ENCODE measurements at regions not wholly inside any gene's neighbourhood (a gene's known extent, or its start where the extent isn't known, plus 50 kb on each side); places are given as distances from the start of the nearest gene placed in this dataset.

- Mint-ChIP-seq H3K27me3 (peaks cover 4% of the 10 kb centered on the region), H3K4me3 (no peak overlapping the region), H3K4me1 (no peaks in the 10 kb centered on the region), H3K9me3 (no peaks in the 10 kb centered on the region), H3K27ac (no peak overlapping the region), H3K36me3 (no peaks in the 10 kb centered on the region)
- DNase-seq: no peak
Observed at GRCh38 chr1:201625226-201625761, 86.4 kb downstream of the NAV1 start.

GRCh38 chr1:201625851-201626251 is 86.9 kb downstream of the NAV1 start:
- Mint-ChIP-seq H3K36me3 (no peaks in the 10 kb centered on the region), H3K27me3 (peaks cover 4% of the 10 kb centered on the region), H3K4me3 (no peak overlapping the region), H3K27ac (no peak overlapping the region), H3K9me3 (no peaks in the 10 kb centered on the region), H3K4me1 (no peaks in the 10 kb centered on the region)
- no peak for DNase-seq

- Mint-ChIP-seq H3K9me3 (no peaks in the 10 kb centered on the region), H3K4me1 (no peaks in the 10 kb centered on the region), H3K27ac (no peak overlapping the region), H3K36me3 (no peaks in the 10 kb centered on the region), H3K27me3 (peaks cover 4% of the 10 kb centered on the region), H3K4me3 (no peak overlapping the region)
- DNase-seq: no peak
Observed at GRCh38 chr1:201626629-201627275, 87.8 kb downstream of the NAV1 start.

- H3K27ac Mint-ChIP-seq: no peak overlapping the region
- H3K4me1 Mint-ChIP-seq: no peaks in the 10 kb centered on the region
- H3K36me3 Mint-ChIP-seq: no peaks in the 10 kb centered on the region
- H3K4me3 Mint-ChIP-seq: no peak overlapping the region
- H3K9me3 Mint-ChIP-seq: no peaks in the 10 kb centered on the region
- no peak for DNase-seq
- H3K27me3 Mint-ChIP-seq: peaks cover 4% of the 10 kb centered on the region
Observed at GRCh38 chr1:201628490-201628889, 89.6 kb downstream of the NAV1 start.

GRCh38 chr1:201630582-201630981 is 91.7 kb downstream of the NAV1 start:
- peaks cover 4% of the 10 kb centered on the region for H3K27me3 Mint-ChIP-seq
- H3K27ac Mint-ChIP-seq: no peak overlapping the region
- no peaks in the 10 kb centered on the region for H3K9me3 Mint-ChIP-seq
- no peak overlapping the region for H3K4me3 Mint-ChIP-seq
- no peaks in the 10 kb centered on the region for H3K4me1 Mint-ChIP-seq
- no peak for DNase-seq
- H3K36me3 Mint-ChIP-seq: no peaks in the 10 kb centered on the region

GRCh38 chr1:201631037-201631436 is 92.1 kb downstream of the NAV1 start:
- no peaks in the 10 kb centered on the region for H3K4me1 Mint-ChIP-seq
- no peak for DNase-seq
- H3K4me3 Mint-ChIP-seq: no peak overlapping the region
- H3K9me3 Mint-ChIP-seq: no peaks in the 10 kb centered on the region
- H3K36me3 Mint-ChIP-seq: no peaks in the 10 kb centered on the region
- H3K27me3 Mint-ChIP-seq: peaks cover 4% of the 10 kb centered on the region
- H3K27ac Mint-ChIP-seq: no peak overlapping the region

- Mint-ChIP-seq H3K4me3 (no peak overlapping the region), H3K27ac (no peak overlapping the region), H3K9me3 (no peaks in the 10 kb centered on the region), H3K36me3 (no peaks in the 10 kb centered on the region), H3K4me1 (no peaks in the 10 kb centered on the region), H3K27me3 (peaks cover 4% of the 10 kb centered on the region)
- no peak for DNase-seq
Observed at GRCh38 chr1:201632364-201632952, 93.5 kb downstream of the NAV1 start.

- Mint-ChIP-seq H3K27me3 (no peaks in the 10 kb centered on the region), H3K4me3 (no peak overlapping the region), H3K27ac (no peak overlapping the region), H3K36me3 (no peaks in the 10 kb centered on the region), H3K9me3 (no peaks in the 10 kb centered on the region), H3K4me1 (no peaks in the 10 kb centered on the region)
- no peak for DNase-seq
Observed at GRCh38 chr1:201633297-201633696, 94.4 kb downstream of the NAV1 start.

GRCh38 chr1:201633811-201634210 is 94.9 kb downstream of the NAV1 start:
- Mint-ChIP-seq H3K27me3 (no peaks in the 10 kb centered on the region), H3K27ac (no peak overlapping the region), H3K9me3 (no peaks in the 10 kb centered on the region), H3K4me3 (no peak overlapping the region), H3K36me3 (no peaks in the 10 kb centered on the region), H3K4me1 (no peaks in the 10 kb centered on the region)
- DNase-seq: no peak

GRCh38 chr1:201634261-201634660 is 95.3 kb downstream of the NAV1 start:
- Mint-ChIP-seq H3K36me3 (no peaks in the 10 kb centered on the region), H3K27me3 (no peaks in the 10 kb centered on the region), H3K4me1 (no peaks in the 10 kb centered on the region)

GRCh38 chr1:201636097-201636496 is 97.2 kb downstream of the NAV1 start:
- no peaks in the 10 kb centered on the region for H3K9me3 Mint-ChIP-seq

More at GRCh38 chr1:201634261-201634660, 95.3 kb downstream of the NAV1 start:
- Mint-ChIP-seq H3K9me3 (no peaks in the 10 kb centered on the region), H3K27ac (no peak overlapping the region), H3K4me3 (no peak overlapping the region)
- DNase-seq: no peak

GRCh38 chr1:201636510-201636971 is 97.6 kb downstream of the NAV1 start:
- Mint-ChIP-seq H3K36me3 (no peaks in the 10 kb centered on the region), H3K9me3 (no peaks in the 10 kb centered on the region), H3K4me3 (no peak overlapping the region), H3K4me1 (no peaks in the 10 kb centered on the region), H3K27me3 (no peaks in the 10 kb centered on the region), H3K27ac (no peak overlapping the region)
- no peak for DNase-seq

More at GRCh38 chr1:201636097-201636496, 97.2 kb downstream of the NAV1 start:
- H3K4me3 Mint-ChIP-seq: no peak overlapping the region
- H3K36me3 Mint-ChIP-seq: no peaks in the 10 kb centered on the region
- no peaks in the 10 kb centered on the region for H3K27me3 Mint-ChIP-seq
- no peak overlapping the region for H3K27ac Mint-ChIP-seq
- no peak for DNase-seq
- no peaks in the 10 kb centered on the region for H3K4me1 Mint-ChIP-seq

- Mint-ChIP-seq H3K27me3 (no peaks in the 10 kb centered on the region), H3K9me3 (no peaks in the 10 kb centered on the region), H3K4me1 (no peaks in the 10 kb centered on the region), H3K36me3 (no peaks in the 10 kb centered on the region), H3K27ac (no peak overlapping the region), H3K4me3 (no peak overlapping the region)
- DNase-seq: no peak
Observed at GRCh38 chr1:201637282-201638079, 98.6 kb downstream of the NAV1 start.

GRCh38 chr1:201639391-201639790 is 100.5 kb downstream of the NAV1 start:
- Mint-ChIP-seq H3K4me1 (no peaks in the 10 kb centered on the region), H3K27me3 (peaks cover 9% of the 10 kb centered on the region), H3K36me3 (no peaks in the 10 kb centered on the region), H3K9me3 (no peaks in the 10 kb centered on the region), H3K27ac (no peak overlapping the region), H3K4me3 (no peak overlapping the region)
- no peak for DNase-seq

GRCh38 chr1:201639826-201640225 is 100.9 kb downstream of the NAV1 start:
- DNase-seq: no peak
- Mint-ChIP-seq H3K4me3 (no peak overlapping the region), H3K4me1 (no peaks in the 10 kb centered on the region), H3K9me3 (no peaks in the 10 kb centered on the region), H3K36me3 (no peaks in the 10 kb centered on the region), H3K27me3 (peaks cover 9% of the 10 kb centered on the region), H3K27ac (no peak overlapping the region)

Measured in activated naive CD8-positive, alpha-beta T cell treated with anti-CD3 and anti-CD28 coated beads for 36 hours (primary cell).